ENCODE measurements at regions not wholly inside any gene's neighbourhood (a gene's known extent, or its start where the extent isn't known, plus 50 kb on each side); places are given as distances from the start of the nearest gene placed in this dataset.
"Not testable (repeated sequence)": the region's sequence is repeated elsewhere in the genome, so short reads cannot be mapped to it uniquely, and the experiment has no call there.

DNA sequence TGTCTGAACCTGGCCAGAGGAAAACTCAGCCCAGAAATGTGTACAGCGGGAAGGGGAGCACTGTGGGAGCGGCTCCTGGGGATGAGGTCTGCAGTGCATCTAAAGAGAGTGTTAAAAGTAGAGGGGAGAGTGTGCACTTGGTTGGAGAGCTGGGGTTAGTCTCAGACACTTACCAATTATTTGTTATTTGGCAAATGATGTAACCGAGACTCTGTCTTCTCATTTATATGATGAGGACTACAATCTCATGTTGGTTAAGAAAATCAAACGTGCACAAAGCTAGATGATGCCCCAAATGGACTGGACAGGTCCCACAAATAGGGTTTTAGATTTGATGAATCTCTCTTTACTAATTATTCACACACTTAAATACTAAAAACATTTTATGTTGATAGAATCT, 962.4 kb downstream of the GATA3 start:
- FAIRE-seq (no peak), DNase-seq (ENCODE audit: extremely low spot score, insufficient read length, low read depth) (no peak)

- DNase-seq (ENCODE audit: extremely low spot score, insufficient read length, low read depth) (no peak), FAIRE-seq (no peak)
These were observed 964.0 kb downstream of the GATA3 start for GRCh38 chr10:9018195-9019173.

DNA sequence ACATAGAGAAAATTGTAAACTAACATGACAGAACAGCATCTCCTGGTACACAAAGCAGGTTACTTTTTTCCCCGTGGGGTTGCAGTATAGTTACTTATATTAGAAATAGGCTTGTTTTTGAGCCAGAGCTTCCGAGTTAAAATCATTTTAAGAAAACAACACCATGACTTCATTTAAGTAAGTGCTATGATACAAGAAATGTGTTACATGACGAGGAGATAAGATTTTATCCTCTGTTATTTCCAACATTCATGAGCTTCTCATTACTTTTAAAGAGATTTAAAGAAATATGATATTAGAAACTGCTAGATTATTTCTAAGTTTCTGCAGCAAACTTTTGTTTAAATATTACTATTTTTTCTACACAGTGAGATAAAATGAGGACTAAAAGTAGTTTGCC, 968.7 kb downstream of the GATA3 start:
- no peak for DNase-seq (ENCODE audit: extremely low spot score, insufficient read length, low read depth)
- FAIRE-seq, result no peak

DNA sequence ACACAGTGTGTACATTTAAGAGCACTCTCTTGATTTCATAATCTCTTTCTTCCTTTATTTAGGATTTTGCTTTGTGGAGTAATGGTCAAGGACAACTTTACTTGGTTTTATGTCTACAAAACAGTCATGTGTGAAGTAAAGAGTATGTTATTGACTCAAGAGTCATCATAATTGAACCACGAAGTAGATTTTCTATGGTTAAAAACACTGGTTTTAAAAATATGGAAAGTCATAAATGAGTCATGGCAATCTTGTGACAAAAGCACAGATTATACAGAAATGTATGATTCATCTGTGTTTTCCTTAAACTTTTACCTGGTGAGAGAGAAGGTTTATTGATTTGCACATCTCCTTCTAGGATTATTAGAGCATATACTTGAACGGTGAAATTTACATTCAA, 969.7 kb downstream of the GATA3 start:
- FAIRE-seq (no peak), DNase-seq (ENCODE audit: extremely low spot score, insufficient read length, low read depth) (no peak)

DNA sequence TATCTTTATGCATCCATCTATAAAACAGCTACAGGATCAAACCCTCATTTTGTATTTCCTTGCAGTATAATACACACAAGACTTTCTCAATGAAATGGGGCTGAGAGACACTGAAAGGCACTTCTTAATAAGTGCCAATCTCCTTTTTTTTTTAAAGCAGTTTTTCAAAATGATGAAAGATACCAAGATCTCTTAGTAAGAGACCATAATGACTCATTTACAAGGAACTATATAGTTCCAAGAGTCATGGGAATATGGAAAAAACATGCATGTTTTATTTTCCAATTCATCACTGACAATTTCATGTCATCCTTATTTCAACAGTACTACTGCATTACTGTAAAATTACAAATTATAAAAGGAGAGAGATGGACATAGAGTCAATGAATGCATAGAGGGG, 973.7 kb downstream of the GATA3 start:
- no peak for FAIRE-seq
- no peak for DNase-seq (ENCODE audit: extremely low spot score, insufficient read length, low read depth)

- no peak for FAIRE-seq
- no peak for DNase-seq (ENCODE audit: extremely low spot score, insufficient read length, low read depth)
These were observed 980.9 kb downstream of the GATA3 start for GRCh38 chr10:9035355-9035754.

DNA sequence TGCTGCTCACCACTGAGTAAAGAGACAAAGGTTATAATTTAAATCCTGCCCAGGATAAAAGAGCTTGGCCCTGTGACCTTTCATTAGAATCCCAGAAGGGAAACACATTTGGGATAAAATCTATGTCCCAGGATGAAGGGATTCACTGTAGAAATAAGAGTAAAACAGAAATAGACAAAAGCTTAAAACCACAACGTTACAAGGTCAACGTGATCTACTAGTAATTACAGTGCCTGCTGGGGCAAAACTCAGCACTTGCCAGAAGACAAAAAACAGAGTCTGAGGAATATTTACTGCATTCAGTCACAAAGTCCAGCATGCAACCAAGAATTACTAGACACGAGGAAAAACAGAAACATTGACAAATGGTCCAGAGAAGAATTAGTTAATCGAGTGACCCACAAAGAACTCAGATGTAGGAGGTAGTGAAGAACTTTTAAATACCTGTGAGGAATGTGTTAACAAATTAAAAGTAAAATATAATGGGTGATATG, 982.3 kb downstream of the GATA3 start:
- DNase-seq (ENCODE audit: extremely low spot score, insufficient read length, low read depth) (no peak), FAIRE-seq (no peak)

- no peak for FAIRE-seq
- no peak for DNase-seq (ENCODE audit: extremely low spot score, insufficient read length, low read depth)
These were observed 983.7 kb downstream of the GATA3 start for GRCh38 chr10:9038146-9038714.

GRCh38 chr10:9043466-9043865, 989.0 kb downstream of the GATA3 start:
- DNase-seq (ENCODE audit: extremely low spot score, insufficient read length, low read depth) (no peak), FAIRE-seq (no peak)

DNA sequence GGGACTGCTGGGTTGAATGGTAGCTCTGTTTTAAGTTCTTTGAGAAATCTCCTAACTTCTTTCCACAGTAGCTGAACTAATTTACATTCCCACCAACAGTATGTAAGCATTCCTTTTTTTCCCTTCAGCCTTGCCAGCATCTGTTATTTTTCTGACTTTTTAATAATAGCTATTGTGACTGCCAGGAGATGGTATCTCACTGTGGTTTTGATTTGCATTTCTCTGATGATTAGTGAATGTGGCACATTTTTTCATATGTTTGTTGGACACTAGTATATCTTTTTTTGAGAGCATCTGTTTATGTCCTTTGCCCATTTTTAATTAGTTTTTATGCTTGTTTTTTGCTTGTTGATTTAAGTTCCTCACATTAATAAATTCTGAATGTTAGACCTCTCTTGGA, 990.8 kb downstream of the GATA3 start:
- no peak for FAIRE-seq
- DNase-seq (ENCODE audit: extremely low spot score, insufficient read length, low read depth), result no peak

DNA sequence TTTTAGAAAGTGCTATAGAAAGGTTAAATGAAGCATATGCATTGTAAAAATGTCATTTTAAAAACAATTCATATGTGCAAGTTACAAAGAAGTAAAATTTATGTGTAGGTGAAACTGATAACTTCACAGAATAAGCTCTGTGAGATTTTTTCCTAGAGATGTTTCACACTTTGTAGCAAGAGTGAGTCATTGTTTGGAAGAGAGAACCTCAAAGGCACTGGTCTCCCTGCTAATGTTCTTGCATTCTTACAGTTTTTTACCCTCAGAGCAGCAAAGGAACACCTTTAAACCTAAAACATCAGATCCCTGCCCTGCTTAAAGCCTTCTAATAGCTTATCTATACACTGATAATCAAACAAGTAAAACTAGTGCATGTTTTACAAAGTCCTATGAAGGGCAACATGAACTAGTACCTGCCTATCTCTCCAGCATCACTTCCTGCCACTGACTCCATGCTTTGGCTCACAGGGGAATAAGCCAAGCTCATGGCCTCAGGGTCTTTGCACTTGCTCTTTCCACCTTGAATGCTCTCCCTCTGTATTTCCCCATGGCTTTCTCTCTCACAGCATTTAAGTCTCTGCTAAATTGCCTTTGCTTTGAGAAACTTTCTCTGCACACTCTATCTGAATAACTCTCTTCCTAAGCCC, 997.0 kb downstream of the GATA3 start:
- no peak for DNase-seq (ENCODE audit: extremely low spot score, insufficient read length, low read depth)
- FAIRE-seq, result no peak

- FAIRE-seq, result no peak
- no peak for DNase-seq (ENCODE audit: extremely low spot score, insufficient read length, low read depth)
These were observed 998.3 kb downstream of the GATA3 start for GRCh38 chr10:9052767-9053166.

- FAIRE-seq (no peak), DNase-seq (ENCODE audit: extremely low spot score, insufficient read length, low read depth) (no peak)
These were observed 1002.0 kb downstream of the GATA3 start for GRCh38 chr10:9056521-9056920.

DNA sequence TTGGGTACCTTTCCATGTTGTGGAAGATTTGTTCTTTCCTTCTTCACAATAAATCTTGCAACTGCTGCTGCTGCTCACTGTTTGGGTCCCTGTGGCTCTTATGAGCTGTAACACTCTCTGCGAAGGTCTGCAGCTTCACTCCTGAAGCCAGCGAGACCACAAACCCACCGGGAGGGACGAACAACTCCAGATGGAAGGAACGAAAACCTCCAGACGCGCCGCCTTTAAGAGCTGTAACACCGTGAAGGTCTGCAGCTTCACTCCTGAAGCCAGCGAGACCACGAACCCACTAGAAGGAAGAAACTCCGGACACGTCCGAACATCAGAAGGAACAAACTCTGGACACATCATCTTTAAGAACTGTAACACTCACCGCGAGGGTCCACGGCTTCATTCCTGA, 1002.8 kb downstream of the GATA3 start:
- FAIRE-seq; DNase-seq (ENCODE audit: extremely low spot score, insufficient read length, low read depth): not testable (repeated sequence)

DNA sequence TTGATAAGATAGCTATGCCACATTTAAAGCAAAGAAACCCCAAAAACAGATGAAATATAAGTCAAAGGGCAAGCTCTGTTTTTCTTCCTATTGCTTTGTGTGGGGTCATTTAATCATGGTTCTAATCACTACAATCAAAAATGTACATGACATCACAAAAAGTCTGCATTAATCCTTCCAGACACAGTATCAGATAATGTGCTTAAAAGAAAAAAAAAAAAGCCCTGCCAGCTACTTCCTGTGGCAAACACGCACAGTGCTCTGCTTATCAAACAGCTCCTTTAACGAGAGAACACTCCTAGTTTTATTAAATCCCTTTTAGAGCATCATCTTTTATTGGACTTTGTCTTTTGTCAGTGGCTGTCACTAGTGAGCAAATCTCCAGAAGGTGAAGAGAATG, 1005.8 kb downstream of the GATA3 start:
- DNase-seq (ENCODE audit: extremely low spot score, insufficient read length, low read depth), result no peak
- FAIRE-seq, result no peak

GRCh38 chr10:9061871-9062270, 1007.4 kb downstream of the GATA3 start:
- no peak for DNase-seq (ENCODE audit: extremely low spot score, insufficient read length, low read depth)
- FAIRE-seq, result no peak

DNA sequence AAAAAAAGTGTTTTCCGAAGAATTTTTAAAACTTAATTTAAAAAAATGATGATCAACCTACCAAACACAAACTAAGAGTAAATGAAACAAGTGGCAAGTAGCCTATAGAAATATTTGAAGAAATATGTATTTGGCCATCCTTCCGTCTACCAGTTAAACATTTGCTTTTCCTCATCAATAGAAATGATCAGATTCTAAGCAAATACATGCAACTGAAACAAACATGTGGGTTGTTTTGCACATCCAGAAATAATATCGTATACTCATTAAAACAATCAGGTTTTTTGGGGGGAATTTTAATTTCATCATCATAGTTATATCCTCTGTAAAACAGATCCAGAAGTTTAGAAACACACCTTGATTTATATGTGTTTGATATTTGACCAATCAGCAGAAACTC, 1011.7 kb downstream of the GATA3 start:
- no peak for FAIRE-seq

GRCh38 chr10:9068003-9068402, 1013.5 kb downstream of the GATA3 start:
- no peak for DNase-seq (ENCODE audit: extremely low spot score, insufficient read length, low read depth)
- FAIRE-seq, result no peak

More for the DNA sequence above, 1011.7 kb downstream of the GATA3 start:
- no peak for DNase-seq (ENCODE audit: extremely low spot score, insufficient read length, low read depth)

- FAIRE-seq, result no peak
These were observed 1014.6 kb downstream of the GATA3 start for GRCh38 chr10:9069136-9069535.

GRCh38 chr10:9075420-9075819, 1020.9 kb downstream of the GATA3 start:
- FAIRE-seq (no peak), DNase-seq (ENCODE audit: extremely low spot score, insufficient read length, low read depth) (no peak)

More at GRCh38 chr10:9069136-9069535, 1014.6 kb downstream of the GATA3 start:
- DNase-seq (ENCODE audit: extremely low spot score, insufficient read length, low read depth), result no peak

- FAIRE-seq (no peak), DNase-seq (ENCODE audit: extremely low spot score, insufficient read length, low read depth) (no peak)
These were observed 1021.6 kb downstream of the GATA3 start for GRCh38 chr10:9076066-9076465.

All from GM18507 (cell line).